ENCODE measurements at regions not wholly inside any gene's neighbourhood (a gene's known extent, or its start where the extent isn't known, plus 50 kb on each side); places are given as distances from the start of the nearest gene placed in this dataset.

GRCh38 chr1:99098589-99098988 is 93.9 kb upstream of the PLPPR5 start:
- DNase-seq (ENCODE audit: low read depth in 2 of 2), result no peak
- H4K20me1 ChIP-seq (ENCODE audit: control insufficient read depth, extremely low read depth, insufficient read depth, low read length), result no peaks in the 10 kb centered on the region
- no peak overlapping the region for H3K4me2 ChIP-seq (ENCODE audit: extremely low read depth, insufficient read depth, low read length)
- H3K4me3 ChIP-seq (replicated peaks in 1 of 4; ENCODE audit: control extremely low read depth in 1 of 4, insufficient read depth in 1 of 4, low read depth in 3 of 4, low read length in 4 of 4), result no peak overlapping the region
- H3K27ac ChIP-seq (ENCODE audit: insufficient read depth, low read length), result no peak overlapping the region
- no peak overlapping the region for H2AFZ ChIP-seq (ENCODE audit: low read length)
- no peaks in the 10 kb centered on the region for H3K9me3 ChIP-seq (ENCODE audit: control insufficient read depth, insufficient read depth, low read depth, low read length)
- no peaks in the 10 kb centered on the region for H3K4me1 ChIP-seq (ENCODE audit: control insufficient read depth, extremely low read depth, insufficient read depth, low read length)
- H3K27me3 ChIP-seq (ENCODE audit: control insufficient read depth, insufficient read depth, low read length), result no peaks in the 10 kb centered on the region
- no peaks in the 10 kb centered on the region for H3K36me3 ChIP-seq (ENCODE audit: control insufficient read depth, insufficient read depth, low read length)
- TF ChIP-seq CTCF (conservative IDR thresholded peaks at IDR 0.05 in 1 of 2, IDR thresholded peaks at IDR 0.05 in 1 of 2; ENCODE audit: low read depth in 1 of 2, low read length in 2 of 2) (no peak), EZH2 (IDR thresholded peaks at IDR 0.05; ENCODE audit: low read length, missing control alignments) (no peak)
- no peaks in the 10 kb centered on the region for H3K79me2 ChIP-seq (ENCODE audit: control insufficient read depth, insufficient read depth, low read length)
- H3K9ac ChIP-seq (ENCODE audit: insufficient read depth, low read length), result no peak overlapping the region

DNA sequence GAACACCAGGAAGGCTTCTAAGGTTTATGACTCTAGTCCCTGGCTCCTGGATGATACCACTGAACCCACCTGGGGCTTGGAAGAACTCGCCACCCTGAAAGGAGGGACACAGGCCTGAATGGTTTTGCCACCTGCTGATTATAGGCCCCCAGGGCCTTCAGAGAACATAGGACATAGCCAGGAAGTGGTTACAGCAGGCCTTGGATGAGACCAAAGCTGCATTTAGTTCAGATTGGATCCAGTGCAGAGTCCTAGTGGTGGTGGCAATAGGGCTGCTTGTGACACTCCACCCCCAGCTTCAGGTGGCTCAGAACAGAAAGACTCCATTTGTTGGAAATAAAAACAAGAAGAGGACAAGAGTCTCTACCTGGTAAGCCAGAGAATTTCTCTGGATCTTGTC is 101.6 kb upstream of the PLPPR5 start:
- no peak overlapping the region for H3K9ac ChIP-seq (ENCODE audit: insufficient read depth, low read length)
- TF ChIP-seq CTCF (conservative IDR thresholded peaks at IDR 0.05 in 1 of 2, IDR thresholded peaks at IDR 0.05 in 1 of 2; ENCODE audit: low read depth in 1 of 2, low read length in 2 of 2) (no peak), EZH2 (IDR thresholded peaks at IDR 0.05; ENCODE audit: low read length, missing control alignments) (no peak)
- no peaks in the 10 kb centered on the region for H3K27me3 ChIP-seq (ENCODE audit: control insufficient read depth, insufficient read depth, low read length)
- no peaks in the 10 kb centered on the region for H4K20me1 ChIP-seq (ENCODE audit: control insufficient read depth, extremely low read depth, insufficient read depth, low read length)
- no peaks in the 10 kb centered on the region for H3K9me3 ChIP-seq (ENCODE audit: control insufficient read depth, insufficient read depth, low read depth, low read length)
- no peaks in the 10 kb centered on the region for H3K79me2 ChIP-seq (ENCODE audit: control insufficient read depth, insufficient read depth, low read length)
- H3K4me1 ChIP-seq (ENCODE audit: control insufficient read depth, extremely low read depth, insufficient read depth, low read length), result no peaks in the 10 kb centered on the region
- no peak for DNase-seq (ENCODE audit: low read depth in 2 of 2)
- H3K4me2 ChIP-seq (ENCODE audit: extremely low read depth, insufficient read depth, low read length), result no peak overlapping the region
- no peak overlapping the region for H3K27ac ChIP-seq (ENCODE audit: insufficient read depth, low read length)
- no peak overlapping the region for H3K4me3 ChIP-seq (replicated peaks in 1 of 4; ENCODE audit: control extremely low read depth in 1 of 4, insufficient read depth in 1 of 4, low read depth in 3 of 4, low read length in 4 of 4)
- H2AFZ ChIP-seq (ENCODE audit: low read length), result no peak overlapping the region
- H3K36me3 ChIP-seq (ENCODE audit: control insufficient read depth, insufficient read depth, low read length), result no peaks in the 10 kb centered on the region

- no peak for DNase-seq (ENCODE audit: low read depth in 2 of 2)
- TF ChIP-seq EZH2 (IDR thresholded peaks at IDR 0.05; ENCODE audit: low read length, missing control alignments), result no peak
- TF ChIP-seq CTCF (conservative IDR thresholded peaks at IDR 0.05 in 1 of 2, IDR thresholded peaks at IDR 0.05 in 1 of 2; ENCODE audit: low read depth in 1 of 2, low read length in 2 of 2), result no peak
- Histone ChIP-seq H2AFZ (ENCODE audit: low read length) (no peak overlapping the region), H3K27ac (ENCODE audit: insufficient read depth, low read length) (no peak overlapping the region), H3K4me3 (replicated peaks in 1 of 4; ENCODE audit: control extremely low read depth in 1 of 4, insufficient read depth in 1 of 4, low read depth in 3 of 4, low read length in 4 of 4) (no peak overlapping the region), H3K9ac (ENCODE audit: insufficient read depth, low read length) (no peak overlapping the region), H3K4me2 (ENCODE audit: extremely low read depth, insufficient read depth, low read length) (no peak overlapping the region), H3K36me3 (ENCODE audit: control insufficient read depth, insufficient read depth, low read length) (no peaks in the 10 kb centered on the region), H3K9me3 (ENCODE audit: control insufficient read depth, insufficient read depth, low read depth, low read length) (no peaks in the 10 kb centered on the region), H3K79me2 (ENCODE audit: control insufficient read depth, insufficient read depth, low read length) (no peaks in the 10 kb centered on the region), H3K4me1 (ENCODE audit: control insufficient read depth, extremely low read depth, insufficient read depth, low read length) (no peaks in the 10 kb centered on the region), H4K20me1 (ENCODE audit: control insufficient read depth, extremely low read depth, insufficient read depth, low read length) (no peaks in the 10 kb centered on the region), H3K27me3 (ENCODE audit: control insufficient read depth, insufficient read depth, low read length) (no peaks in the 10 kb centered on the region)
Measured at GRCh38 chr1:99107680-99108079, 103.0 kb upstream of the PLPPR5 start.
